WERI-Rb-1 (cell line): ENCODE measurements at regions not wholly inside any gene's neighbourhood (a gene's known extent, or its start where the extent isn't known, plus 50 kb on each side); places are given as distances from the start of the nearest gene placed in this dataset.
"Not testable (repeated sequence)": the region's sequence is repeated elsewhere in the genome, so short reads cannot be mapped to it uniquely, and the experiment has no call there.

Experiments used
- DNase-seq: peaks from one replicate; pipeline ENCODE4 v3.0.0-alpha.2; 2020
- H3K27ac ChIP-seq: fragments of 250-450 bp; sonication (Bioruptor Pico); 2 replicates; pipeline ENCODE4 v1.5.1; 2020; ENCODE audit warnings: mild to moderate bottlenecking, moderate library complexity
- H3K27me3 ChIP-seq: fragments of 250-450 bp; sonication (Bioruptor Pico); 2 replicates; pipeline ENCODE4 v1.5.1; 2021; ENCODE audit warnings: mild to moderate bottlenecking, low read depth, moderate library complexity; ENCODE audit not compliant: insufficient read depth, severe bottlenecking
- H3K36me3 ChIP-seq: fragments of 250-450 bp; sonication (Bioruptor Pico); 2 replicates; pipeline ENCODE4 v1.5.1; 2020; ENCODE audit warnings: mild to moderate bottlenecking, moderate library complexity
- H3K4me3 ChIP-seq: 2 replicates; pipeline ENCODE4 v1.5.1; 2011; ENCODE audit warnings: low read depth, mild to moderate bottlenecking, control low read depth, low read length
- H3K9me3 ChIP-seq: fragments of 250-450 bp; sonication (Bioruptor Pico); 2 replicates; pipeline ENCODE4 v1.5.1; 2021; ENCODE audit warnings: mild to moderate bottlenecking, moderate library complexity; ENCODE audit not compliant: severe bottlenecking
- TF ChIP-seq, protein P1 (sequence below): IDR thresholded peaks from 2 replicates; pipeline ENCODE4 v1.5.1; 2011; ENCODE audit warnings: low read depth, mild to moderate bottlenecking, control low read depth, inconsistent platforms, low read length

DNA sequence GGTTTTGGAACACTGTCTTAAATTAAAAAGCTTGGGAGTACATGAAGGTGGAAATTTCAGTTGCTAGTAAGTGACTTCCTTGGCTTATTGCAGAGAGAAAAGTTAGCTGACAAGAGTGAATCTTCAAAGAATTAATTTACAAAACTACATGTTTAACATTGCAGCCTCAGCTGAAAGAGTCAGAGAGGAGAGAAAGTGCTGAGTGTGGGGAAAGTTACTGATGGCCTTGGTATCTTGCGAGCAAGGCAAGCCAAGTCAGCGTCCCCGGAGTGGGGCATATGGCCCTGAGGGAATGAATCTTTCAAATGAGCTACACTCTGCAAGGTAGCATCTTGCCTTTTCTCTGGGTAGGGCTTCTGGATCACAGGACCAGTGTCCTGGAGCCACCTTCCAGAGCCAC lies 131.3 kb downstream of the LPIN1 start:
- DNase-seq: no peak
- TF ChIP-seq, protein P1, sequence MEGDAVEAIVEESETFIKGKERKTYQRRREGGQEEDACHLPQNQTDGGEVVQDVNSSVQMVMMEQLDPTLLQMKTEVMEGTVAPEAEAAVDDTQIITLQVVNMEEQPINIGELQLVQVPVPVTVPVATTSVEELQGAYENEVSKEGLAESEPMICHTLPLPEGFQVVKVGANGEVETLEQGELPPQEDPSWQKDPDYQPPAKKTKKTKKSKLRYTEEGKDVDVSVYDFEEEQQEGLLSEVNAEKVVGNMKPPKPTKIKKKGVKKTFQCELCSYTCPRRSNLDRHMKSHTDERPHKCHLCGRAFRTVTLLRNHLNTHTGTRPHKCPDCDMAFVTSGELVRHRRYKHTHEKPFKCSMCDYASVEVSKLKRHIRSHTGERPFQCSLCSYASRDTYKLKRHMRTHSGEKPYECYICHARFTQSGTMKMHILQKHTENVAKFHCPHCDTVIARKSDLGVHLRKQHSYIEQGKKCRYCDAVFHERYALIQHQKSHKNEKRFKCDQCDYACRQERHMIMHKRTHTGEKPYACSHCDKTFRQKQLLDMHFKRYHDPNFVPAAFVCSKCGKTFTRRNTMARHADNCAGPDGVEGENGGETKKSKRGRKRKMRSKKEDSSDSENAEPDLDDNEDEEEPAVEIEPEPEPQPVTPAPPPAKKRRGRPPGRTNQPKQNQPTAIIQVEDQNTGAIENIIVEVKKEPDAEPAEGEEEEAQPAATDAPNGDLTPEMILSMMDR: no peak
- Histone ChIP-seq H3K27me3 (no peaks in the 10 kb centered on the region), H3K9me3 (peaks cover 3% of the 10 kb centered on the region), H3K27ac (no peak overlapping the region), H3K4me3 (no peak overlapping the region), H3K36me3 (no peaks in the 10 kb centered on the region)

DNA sequence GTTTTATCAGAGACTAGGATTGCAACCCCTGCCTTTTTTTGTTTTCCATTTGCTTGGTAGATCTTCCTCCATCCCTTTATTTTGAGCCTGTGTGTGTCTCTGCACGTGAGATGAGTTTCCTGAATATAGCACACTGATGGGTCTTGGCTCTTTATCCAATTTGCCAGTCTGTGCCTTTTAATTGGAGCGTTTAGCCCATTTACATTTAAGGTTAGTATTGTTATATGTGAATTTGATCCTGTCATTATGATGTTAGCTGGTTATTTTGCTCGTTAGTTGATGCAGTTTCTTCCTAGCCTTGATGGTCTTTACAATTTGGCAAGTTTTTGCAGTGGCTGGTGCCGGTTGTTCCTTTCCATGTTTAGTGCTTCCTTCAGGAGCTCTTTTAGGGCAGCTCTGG lies 138.8 kb downstream of the LPIN1 start:
- H3K36me3 ChIP-seq, H3K4me3 ChIP-seq, H3K27ac ChIP-seq, H3K27me3 ChIP-seq, DNase-seq: not testable (repeated sequence)
- peaks cover 24% of the 10 kb centered on the region for H3K9me3 ChIP-seq

DNA sequence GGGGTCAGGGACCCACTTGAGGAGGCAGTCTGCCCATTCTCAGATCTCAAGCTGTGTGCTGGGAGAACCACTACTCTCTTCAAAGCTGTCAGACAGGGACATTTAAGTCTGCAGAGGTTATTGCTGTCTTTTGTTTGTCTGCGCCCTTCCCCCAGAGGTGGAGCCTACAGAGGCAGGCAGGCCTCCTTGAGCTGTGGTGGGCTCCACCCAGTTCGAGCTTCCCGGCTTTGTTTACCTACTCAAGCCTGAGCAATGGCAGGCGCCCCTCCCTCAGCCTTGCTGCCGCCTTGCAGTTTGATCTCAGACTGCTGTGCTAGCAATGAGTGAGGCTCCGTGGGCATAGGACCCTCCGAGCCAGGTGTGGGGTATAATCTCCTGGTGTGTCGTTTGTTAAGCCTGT lies 140.5 kb downstream of the LPIN1 start:
- not testable (repeated sequence) for H3K27me3 ChIP-seq, H3K4me3 ChIP-seq, H3K36me3 ChIP-seq, H3K27ac ChIP-seq, DNase-seq
- peaks cover 21% of the 10 kb centered on the region for H3K9me3 ChIP-seq

DNA sequence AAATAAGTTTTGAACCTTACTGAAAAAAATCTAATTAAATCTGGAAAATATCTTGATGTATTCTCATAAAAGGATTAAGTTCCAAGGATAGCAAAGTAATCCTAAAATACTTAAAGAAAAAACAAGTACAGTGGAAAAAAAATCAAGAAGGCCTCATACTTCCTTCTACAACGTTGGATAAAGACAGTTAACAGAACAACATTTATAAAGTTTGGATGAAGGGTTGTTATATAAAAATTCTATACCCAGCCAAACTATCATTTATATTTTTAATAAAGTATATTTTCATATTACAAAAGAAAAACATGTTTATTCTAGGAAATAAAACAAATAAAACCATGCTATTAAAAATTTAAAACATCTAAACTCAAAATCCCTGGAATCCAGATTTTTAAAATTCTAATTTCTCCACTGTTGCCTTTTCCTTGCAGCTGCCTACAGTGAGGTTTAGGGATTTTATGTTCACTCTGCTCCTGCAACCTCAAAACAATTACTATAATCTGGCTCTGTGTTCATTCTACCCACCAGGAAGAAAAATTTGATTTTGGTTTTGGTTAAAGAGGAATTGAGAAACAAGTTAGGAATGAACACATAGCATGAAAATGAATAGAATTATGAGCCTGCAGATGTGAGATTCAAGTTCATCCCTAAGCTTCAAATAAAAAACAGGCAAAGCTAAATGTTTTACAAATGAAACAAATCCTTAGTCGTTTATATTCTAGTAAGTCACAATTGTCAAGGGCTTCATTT lies 142.8 kb downstream of the LPIN1 start:
- Histone ChIP-seq H3K27ac (no peak overlapping the region), H3K9me3 (peaks cover 21% of the 10 kb centered on the region), H3K4me3 (no peak overlapping the region), H3K27me3 (no peaks in the 10 kb centered on the region), H3K36me3 (no peaks in the 10 kb centered on the region)
- no peak for DNase-seq
- TF ChIP-seq, protein P1: no peak

DNA sequence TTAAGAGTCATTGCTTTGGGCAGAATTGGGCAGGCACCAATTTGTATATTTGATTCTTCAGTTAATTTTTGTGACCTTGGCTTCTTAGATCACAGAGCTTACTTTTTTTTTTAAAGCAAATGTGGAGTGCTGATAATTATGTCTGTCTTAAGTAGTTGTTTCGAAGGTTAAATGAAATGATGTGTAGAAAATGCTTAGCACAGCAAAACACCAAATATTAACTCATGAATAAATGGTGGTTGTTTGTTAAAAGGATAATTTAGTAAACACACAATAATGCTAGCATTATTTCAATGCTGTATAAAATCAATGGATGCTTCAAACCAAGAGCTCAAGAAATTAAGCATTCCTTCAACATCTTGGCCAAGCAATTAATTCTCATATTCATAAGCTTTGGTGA lies 143.4 kb downstream of the LPIN1 start:
- no peak for DNase-seq
- H3K27me3 ChIP-seq: no peaks in the 10 kb centered on the region
- no peak overlapping the region for H3K4me3 ChIP-seq
- H3K27ac ChIP-seq: no peak overlapping the region
- H3K36me3 ChIP-seq: no peaks in the 10 kb centered on the region
- TF ChIP-seq, protein P1: no peak
- H3K9me3 ChIP-seq: peaks cover 21% of the 10 kb centered on the region

DNA sequence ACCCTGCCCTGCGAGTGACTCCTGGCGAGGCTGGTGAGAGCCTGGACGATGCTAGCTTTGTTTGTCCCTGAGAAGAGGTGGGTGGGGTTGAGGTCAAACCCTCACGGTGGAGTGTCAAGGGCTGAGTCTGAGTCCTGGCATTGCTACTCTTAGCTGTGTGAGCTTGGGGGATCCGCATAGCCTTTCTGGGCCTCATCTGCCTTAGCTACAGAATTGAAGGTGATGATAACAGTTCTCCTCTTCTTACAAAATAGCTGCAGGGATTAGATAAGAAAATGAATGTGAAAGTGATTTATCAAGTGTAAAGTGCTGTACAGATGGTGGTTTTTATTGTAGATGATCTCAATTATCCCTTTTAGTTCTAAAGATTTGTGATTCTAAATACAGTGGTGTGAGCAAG lies 144.6 kb downstream of the LPIN1 start:
- TF ChIP-seq, protein P1: no peak
- Histone ChIP-seq H3K27me3 (no peaks in the 10 kb centered on the region), H3K36me3 (no peaks in the 10 kb centered on the region), H3K27ac (no peak overlapping the region), H3K4me3 (no peak overlapping the region), H3K9me3 (peaks cover 21% of the 10 kb centered on the region)
- no peak for DNase-seq
